Adrenal gland (tissue), 5 donors: ENCODE measurements at regions not wholly inside any gene's neighbourhood (a gene's known extent, or its start where the extent isn't known, plus 50 kb on each side); places are given as distances from the start of the nearest gene placed in this dataset.

Experiments used
- CTCF ChIP-seq, 6 experiments: fragments of 450-650 bp in 4 of 6; fragments of 200-600 bp in 2 of 6; sonication (generic) in 1 of 6; IDR thresholded peaks; 1 replicate in 5 of 6; 2 replicates in 1 of 6; pipeline versions ENCODE4 v1.5.1 to v1.8.0; 2016 to 2021; ENCODE audit warnings: antibody characterized with exemption in 6 of 6, mild to moderate bottlenecking in 2 of 6, moderate library complexity in 1 of 6
- POLR2A ChIP-seq, 2 donors: fragments of 450-650 bp; IDR thresholded peaks; one replicate each; pipeline ENCODE4 v1.6.1; 2017; ENCODE audit warnings: antibody characterized with exemption in 2 of 2, mild to moderate bottlenecking in 2 of 2, moderate library complexity in 1 of 2
- donor health status: DM: no; HTN: no; CAD: no.

DNA sequence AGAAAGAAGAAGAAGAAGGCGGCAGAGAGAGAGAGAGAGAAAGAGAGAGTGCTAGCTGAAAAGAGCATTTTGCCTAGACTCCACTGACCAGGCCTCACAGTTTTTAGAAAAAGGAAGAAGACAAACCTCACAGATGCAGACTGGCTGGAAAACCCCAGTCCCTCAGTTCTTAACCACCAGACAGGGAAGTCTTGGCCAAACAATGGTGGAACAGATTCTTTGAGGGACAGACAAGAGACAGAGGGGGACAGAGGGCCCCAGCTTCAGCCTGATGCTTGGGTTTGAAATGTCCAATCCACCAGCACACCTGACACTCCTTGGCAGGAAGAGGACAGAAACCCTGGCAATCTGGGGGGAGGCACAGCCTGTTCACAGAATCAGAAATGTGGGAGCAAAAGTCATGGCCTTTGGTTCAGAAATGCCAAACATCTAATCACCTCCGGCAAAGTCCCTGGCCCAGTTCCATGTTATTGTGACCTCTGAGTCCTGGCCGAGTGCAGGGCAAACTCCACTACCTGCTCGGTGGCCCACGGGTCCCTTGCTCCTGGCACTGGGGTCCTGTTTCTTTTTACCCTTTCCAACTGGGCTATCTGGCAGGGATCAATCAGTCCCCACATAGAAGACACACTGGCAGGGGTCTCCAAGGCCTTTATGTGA, 235.2 kb downstream of the LY86 start:
- TF ChIP-seq POLR2A (IDR thresholded peaks at IDR 0.05) (no peak), CTCF (IDR thresholded peaks at IDR 0.05) (no peak)
